Activated naive CD4-positive, alpha-beta T cell (primary cell): ENCODE measurements at regions not wholly inside any gene's neighbourhood (a gene's known extent, or its start where the extent isn't known, plus 50 kb on each side); places are given as distances from the start of the nearest gene placed in this dataset.

Experiments used
- DNase-seq, 4 experiments: peaks; one replicate each; lab custom pipeline; 2025; lab: John Stamatoyannopoulos, UW

DNA sequence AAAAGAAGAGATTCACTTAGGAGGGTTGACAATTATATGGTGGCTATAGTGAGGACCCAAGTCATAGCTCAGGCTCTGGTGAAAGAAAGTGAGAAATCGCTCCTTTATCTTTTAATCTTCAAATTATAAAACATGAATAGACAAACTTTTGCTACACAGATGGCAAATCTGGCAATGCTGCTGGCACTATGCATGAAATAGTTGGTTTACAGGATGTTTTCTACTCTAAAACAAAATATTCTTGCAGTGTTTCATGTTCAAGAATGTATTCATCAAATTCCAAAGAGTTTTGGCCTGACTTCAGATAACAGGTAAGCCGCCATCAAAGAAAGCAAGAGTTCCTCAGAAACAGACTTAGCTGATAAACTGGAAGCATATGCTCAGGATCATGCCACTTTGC lies 801.2 kb downstream of the C4orf33 start:
- no peak for DNase-seq

DNA sequence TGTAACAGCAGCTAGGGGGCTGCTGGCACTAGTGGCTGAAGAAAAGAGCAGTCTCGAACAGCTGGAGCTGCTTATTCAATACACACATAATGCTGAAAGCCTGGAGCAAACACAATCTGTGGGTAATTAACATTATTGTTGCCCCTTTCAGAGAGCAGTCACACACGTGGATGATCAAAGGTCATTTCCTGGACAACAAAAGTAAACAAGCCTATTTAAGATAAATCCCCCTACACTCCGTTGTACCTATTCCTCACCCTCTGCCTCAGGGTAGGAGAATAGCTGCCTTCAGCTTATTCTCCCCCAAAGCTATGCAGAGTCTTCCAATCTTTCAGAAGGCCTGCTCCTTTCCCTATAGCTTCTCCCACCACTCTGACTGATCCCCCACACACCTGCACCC lies 803.9 kb downstream of the C4orf33 start:
- no peak for DNase-seq

DNA sequence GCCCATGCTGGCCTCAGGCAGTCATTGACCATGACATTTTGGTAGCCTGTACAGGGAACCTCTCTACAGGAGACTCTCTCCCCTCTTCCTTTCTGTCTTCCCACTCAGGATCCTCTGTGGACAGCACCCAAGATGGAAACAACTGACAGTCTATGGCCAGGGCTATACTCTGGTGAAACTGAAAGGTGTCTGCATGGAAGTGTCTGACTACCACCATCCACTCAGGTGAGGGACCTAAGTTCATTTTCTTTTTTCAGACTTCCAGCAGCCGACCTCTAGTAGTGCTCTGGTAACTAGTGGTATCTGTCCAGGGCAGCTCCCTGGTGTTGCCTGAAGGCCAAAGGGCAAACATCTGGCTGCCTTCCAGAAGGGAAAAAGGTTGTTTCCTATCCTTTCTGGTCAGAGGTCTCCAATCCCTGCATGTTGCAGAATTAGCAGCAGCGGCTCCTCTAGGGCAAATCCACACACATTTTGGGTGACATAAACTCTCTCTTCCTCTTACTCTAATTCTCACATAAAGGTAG lies 804.5 kb downstream of the C4orf33 start:
- DNase-seq, result no peak

DNA sequence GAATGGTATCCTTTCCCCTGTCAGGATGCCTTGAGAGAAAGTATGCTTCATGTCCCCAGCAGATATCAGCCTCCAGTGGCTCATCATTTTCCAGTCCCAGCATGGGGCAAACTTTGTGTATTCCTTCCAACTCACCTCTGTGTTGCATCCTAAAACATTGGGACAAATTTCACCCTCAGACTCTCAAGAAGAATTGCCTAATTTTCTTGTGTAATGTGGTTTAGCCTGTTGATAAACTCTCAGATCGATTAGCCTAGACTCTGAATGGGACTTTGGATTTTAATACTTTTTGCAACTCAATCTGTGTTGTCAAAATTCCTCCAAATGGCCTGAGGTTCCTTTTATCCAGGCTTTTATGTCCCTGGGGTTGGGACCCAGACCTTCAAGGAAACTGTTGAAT lies 805.3 kb downstream of the C4orf33 start:
- no peak for DNase-seq

DNA sequence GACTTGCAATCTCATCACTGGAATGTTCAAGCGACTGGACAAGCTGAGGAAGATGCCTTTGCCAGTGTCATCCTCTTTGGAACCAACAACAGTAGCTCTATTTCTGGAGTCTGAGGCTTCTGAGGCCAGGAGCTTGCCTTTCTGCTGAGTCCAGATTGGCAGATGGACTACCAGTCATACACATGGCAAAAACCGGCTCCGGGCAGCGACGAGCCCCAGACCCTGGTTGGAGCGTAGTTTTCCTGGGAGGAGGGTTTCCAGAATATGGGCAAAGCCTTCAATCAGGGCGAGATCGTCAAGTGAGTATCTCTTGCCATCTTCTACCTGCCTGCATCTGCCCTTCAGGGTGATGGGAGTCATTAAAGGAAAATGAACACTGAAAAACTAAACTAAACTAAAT lies 807.9 kb downstream of the C4orf33 start:
- no peak for DNase-seq

- no peak for DNase-seq
Measured at GRCh38 chr4:129905256-129905655, 809.3 kb downstream of the C4orf33 start.

GRCh38 chr4:129908117-129908516 lies 812.2 kb downstream of the C4orf33 start:
- DNase-seq, result no peak

- DNase-seq, result no peak
Measured at GRCh38 chr4:129916991-129917390, 821.0 kb downstream of the C4orf33 start.

DNA sequence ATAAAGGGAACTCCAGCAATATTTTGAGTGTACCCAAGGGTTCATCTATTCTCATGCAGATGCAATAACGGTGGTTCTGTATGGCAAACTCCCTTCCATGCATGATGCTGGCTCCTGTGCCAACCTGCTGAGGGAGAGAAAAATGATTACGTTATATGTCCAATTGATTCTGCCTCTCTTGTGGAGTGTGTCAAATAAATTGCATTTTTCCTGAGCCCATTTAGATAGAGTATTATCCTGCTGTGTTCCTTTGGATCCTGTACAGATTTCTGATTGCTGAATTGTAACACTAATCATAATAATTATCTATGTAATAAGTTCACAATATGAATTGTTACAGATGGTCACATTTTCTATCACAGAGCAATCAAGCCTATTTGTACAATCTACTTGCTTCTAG lies 821.7 kb downstream of the C4orf33 start:
- no peak for DNase-seq

DNA sequence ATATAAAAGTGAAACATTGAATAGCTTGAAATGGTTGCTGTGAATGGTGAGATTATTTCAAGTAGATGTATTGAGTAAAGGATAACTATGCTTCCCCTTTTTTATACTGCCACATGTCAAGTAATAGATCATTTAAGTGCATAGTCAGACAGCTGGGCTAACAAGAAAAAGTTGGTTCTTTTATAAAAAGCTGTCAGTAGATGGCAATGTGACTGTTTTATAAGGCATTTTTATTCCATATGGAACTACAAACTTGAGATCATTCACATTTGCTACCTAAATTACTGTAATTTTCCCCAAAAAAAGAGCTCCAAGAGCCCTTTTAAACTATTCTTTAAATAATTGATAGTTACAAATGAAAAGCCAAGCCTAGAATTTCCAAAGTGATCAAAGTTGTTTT lies 831.0 kb downstream of the C4orf33 start:
- no peak for DNase-seq

DNA sequence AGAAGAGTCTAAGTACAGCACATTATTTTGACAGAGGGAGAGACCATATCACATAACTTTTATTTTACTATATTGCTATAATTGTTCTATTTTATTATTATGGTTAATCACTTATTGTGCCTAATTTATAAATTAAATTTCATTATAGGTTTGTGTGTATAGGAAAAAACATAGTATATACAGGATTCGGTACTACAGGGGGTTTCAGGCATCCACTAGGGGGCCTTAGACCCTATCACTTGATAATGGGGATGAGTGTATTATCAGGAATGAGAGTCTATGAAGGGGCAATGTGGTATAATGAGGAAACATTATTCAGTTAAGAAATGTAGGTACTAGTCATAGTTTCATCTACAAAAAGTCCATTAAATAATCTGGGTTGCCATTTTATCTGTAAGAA lies 833.1 kb downstream of the C4orf33 start:
- no peak for DNase-seq

DNA sequence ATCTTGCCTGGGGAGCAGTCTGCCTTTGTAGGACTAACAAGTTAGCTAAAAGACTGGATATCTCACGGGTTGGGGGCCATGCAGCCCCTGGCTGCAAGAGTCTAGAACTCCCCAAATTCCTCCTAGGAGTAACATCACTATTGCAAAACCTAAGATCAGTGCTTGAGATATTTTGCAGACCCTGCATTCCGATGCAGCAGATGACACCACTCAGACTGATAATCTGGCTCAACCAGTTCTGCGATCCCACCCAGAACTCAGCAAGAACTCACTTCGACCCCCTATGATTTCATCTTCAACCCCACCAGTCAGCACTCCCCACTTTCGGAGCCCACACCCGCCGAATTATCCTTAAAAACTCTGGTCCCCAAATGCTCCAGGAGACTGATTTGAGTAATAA lies 834.0 kb downstream of the C4orf33 start:
- no peak for DNase-seq

GRCh38 chr4:129950217-129950616 lies 854.3 kb downstream of the C4orf33 start:
- DNase-seq, result no peak

GRCh38 chr4:129966175-129966574 lies 870.2 kb downstream of the C4orf33 start:
- no peak for DNase-seq

DNA sequence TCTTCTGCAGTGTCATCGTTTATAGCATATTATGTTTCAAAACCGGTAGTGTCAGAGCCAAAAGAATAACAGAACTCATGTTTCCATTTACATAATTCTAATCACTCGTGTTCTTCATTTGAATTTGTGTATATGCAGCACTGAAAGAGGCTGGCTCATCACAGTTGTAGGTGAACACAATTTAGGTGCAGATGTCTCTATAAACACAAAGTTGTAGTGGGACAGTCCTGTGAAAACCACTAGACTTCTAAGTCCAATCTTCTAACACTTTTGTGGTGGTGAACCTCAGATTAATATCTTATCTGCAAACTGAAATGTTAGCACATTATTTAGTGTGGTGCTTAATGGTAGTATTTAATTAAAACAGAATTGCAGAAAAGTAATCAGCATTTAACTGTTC lies 872.4 kb downstream of the C4orf33 start:
- no peak for DNase-seq

DNA sequence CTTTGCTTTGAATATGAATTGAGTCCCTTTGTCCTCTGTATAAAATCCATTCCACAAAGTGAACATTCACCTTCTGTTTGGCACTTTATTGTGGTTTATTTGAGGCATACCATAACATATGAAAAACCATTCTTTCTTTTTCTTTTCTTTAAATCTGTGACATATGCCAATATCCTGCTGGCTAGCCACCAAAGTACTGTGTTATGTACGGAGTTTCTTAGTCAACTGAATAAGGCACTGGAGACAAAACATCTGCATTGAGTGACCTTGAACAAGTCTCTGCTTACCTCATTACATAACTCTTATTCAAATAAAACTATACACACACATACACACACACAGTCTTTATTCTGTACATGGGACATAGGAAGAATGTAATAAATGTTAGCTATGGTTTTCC lies 872.8 kb downstream of the C4orf33 start:
- DNase-seq, result no peak

DNA sequence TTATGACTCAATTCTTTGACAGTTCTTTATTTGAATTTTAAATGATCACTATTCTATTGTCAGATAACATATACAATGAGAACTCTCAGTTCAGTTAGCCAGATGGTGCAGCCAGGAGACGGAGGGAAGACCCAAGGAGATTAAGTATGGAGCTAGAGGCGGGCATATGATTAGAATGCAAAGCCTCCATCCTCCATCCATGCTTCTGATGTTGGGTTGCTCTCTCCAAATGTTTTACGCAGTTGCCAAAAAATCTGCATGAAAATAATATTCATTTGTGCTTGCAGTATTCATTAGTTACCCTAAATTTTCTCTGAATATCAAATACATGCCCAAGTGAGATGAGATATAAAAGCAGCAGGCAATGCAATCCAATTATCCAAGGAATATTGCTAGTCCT lies 874.8 kb downstream of the C4orf33 start:
- DNase-seq, result no peak

- DNase-seq, result no peak
Measured at GRCh38 chr4:129971419-129971818, 875.5 kb downstream of the C4orf33 start.

- no peak for DNase-seq
Measured at GRCh38 chr4:129972257-129972656, 876.3 kb downstream of the C4orf33 start.

DNA sequence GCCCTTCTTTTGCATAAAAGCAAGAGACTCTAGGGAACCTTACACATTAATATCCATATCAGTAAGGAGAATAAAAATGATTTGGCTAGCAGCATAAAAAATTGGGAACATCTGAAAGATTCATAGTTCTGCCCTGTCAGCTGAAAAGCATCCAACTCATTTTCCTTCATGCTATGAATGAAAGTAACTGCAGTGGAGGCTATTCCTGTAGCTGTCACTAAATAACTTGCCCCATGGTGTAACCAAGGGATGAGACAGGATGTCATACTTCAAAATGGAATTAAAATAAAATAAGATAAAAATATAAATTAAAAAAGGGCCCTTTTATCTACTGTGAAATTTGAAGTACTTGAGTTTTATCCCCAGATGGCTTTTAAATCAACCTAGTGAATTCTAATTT lies 878.8 kb downstream of the C4orf33 start:
- DNase-seq, result no peak

DNA sequence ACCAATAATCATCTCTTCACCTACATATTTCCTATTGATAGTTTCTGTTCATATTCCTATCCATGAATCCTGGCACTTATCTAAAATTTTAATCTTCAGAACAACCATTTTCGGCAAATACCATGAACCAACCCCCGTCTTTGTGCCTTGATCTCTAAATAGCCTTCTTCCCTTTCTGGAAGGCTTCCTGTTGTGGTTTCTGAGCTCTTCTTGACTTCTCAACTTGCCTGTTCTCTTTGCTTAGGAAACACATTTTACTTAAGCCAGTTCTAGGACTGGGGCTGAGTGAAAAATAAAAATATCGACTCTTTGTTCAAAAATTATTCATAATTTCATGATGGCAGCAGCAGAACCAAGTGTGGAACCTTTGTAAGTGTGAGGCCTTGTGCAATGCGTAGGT lies 882.4 kb downstream of the C4orf33 start:
- no peak for DNase-seq

- no peak for DNase-seq
Measured at GRCh38 chr4:129988957-129989356, 893.0 kb downstream of the C4orf33 start.

DNA sequence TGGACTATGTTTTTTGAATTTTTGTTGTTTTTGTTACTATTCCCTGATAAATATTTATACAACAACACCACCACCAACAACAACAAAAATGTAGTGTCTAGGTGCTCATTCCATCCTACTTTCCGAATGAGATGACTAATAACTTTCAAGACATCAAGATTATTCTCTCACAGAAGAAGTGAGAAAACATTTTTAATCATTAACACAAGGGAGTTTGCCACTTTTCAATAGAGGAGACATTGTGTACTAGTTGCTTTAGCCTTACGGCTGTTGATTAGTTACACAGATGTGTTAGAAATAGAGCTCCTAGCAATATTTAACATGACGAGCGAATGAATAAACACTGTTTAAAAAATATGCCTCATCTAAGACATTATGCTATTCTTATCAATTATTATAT lies 898.8 kb downstream of the C4orf33 start:
- DNase-seq, result no peak

GRCh38 chr4:129998436-129999150 lies 902.6 kb downstream of the C4orf33 start:
- no peak for DNase-seq
